Endothelial cell (in vitro differentiated cells): ENCODE measurements at regions not wholly inside any gene's neighbourhood (a gene's known extent, or its start where the extent isn't known, plus 50 kb on each side); places are given as distances from the start of the nearest gene placed in this dataset.

Experiments used
- DNase-seq: peaks from one replicate; pipeline ENCODE4 v3.0.0; 2021; ENCODE audit warnings: low spot score
- H3K27ac Mint-ChIP-seq: one replicate; pipeline ENCODE4 v1.8.0; 2021; ENCODE audit warnings: mixed read lengths, inconsistent platforms; ENCODE audit not compliant: unreplicated experiment
- H3K27me3 Mint-ChIP-seq: one replicate; pipeline ENCODE4 v1.8.0; 2021; ENCODE audit warnings: mild to moderate bottlenecking, moderate library complexity, mixed read lengths, inconsistent platforms; ENCODE audit not compliant: unreplicated experiment
- H3K36me3 Mint-ChIP-seq: one replicate; pipeline ENCODE4 v1.8.0; 2021; ENCODE audit warnings: mild to moderate bottlenecking, low read depth, mixed read lengths, inconsistent platforms; ENCODE audit not compliant: unreplicated experiment
- H3K4me1 Mint-ChIP-seq: one replicate; pipeline ENCODE4 v1.8.0; 2021; ENCODE audit warnings: mild to moderate bottlenecking, mixed read lengths, inconsistent platforms; ENCODE audit not compliant: unreplicated experiment
- H3K4me3 Mint-ChIP-seq: one replicate; pipeline ENCODE4 v1.8.0; 2021; ENCODE audit warnings: mild to moderate bottlenecking, mixed read lengths, inconsistent platforms; ENCODE audit not compliant: unreplicated experiment
- H3K9me3 Mint-ChIP-seq: one replicate; pipeline ENCODE4 v1.8.0; 2021; ENCODE audit warnings: mixed read lengths, inconsistent platforms; ENCODE audit not compliant: unreplicated experiment
- CTCF ChIP-seq: fragments of 200-600 bp; sonication (generic); IDR thresholded peaks from one replicate; pipeline ENCODE4 v1.5.0; 2021; ENCODE audit warnings: antibody characterized with exemption; ENCODE audit not compliant: unreplicated experiment

- Mint-ChIP-seq H3K27me3 (peaks cover 2% of the 10 kb centered on the region), H3K4me3 (no peak overlapping the region)
Measured at GRCh38 chr15:98408231-98408630, 240.1 kb upstream of the IGF1R start.

GRCh38 chr15:98410328-98410727, 238.0 kb upstream of the IGF1R start:
- no peak for DNase-seq
- Mint-ChIP-seq H3K4me1 (no peaks in the 10 kb centered on the region), H3K27ac (no peak overlapping the region), H3K36me3 (peaks cover 4% of the 10 kb centered on the region), H3K27me3 (peaks cover 2% of the 10 kb centered on the region), H3K9me3 (no peaks in the 10 kb centered on the region), H3K4me3 (no peak overlapping the region)
- no peak for TF ChIP-seq CTCF

More at GRCh38 chr15:98408231-98408630, 240.1 kb upstream of the IGF1R start:
- TF ChIP-seq CTCF: no peak
- Mint-ChIP-seq H3K27ac (no peak overlapping the region), H3K36me3 (peaks cover 4% of the 10 kb centered on the region), H3K9me3 (no peaks in the 10 kb centered on the region), H3K4me1 (no peaks in the 10 kb centered on the region)
- DNase-seq: no peak

GRCh38 chr15:98412852-98413251, 235.5 kb upstream of the IGF1R start:
- no peak overlapping the region for H3K4me3 Mint-ChIP-seq
- H3K4me1 Mint-ChIP-seq: no peaks in the 10 kb centered on the region
- H3K27ac Mint-ChIP-seq: no peak overlapping the region
- no peaks in the 10 kb centered on the region for H3K9me3 Mint-ChIP-seq
- H3K27me3 Mint-ChIP-seq: peaks cover 8% of the 10 kb centered on the region
- H3K36me3 Mint-ChIP-seq: peaks cover 4% of the 10 kb centered on the region
- no peak for DNase-seq
- TF ChIP-seq CTCF: no peak

GRCh38 chr15:98413933-98414546, 234.3 kb upstream of the IGF1R start:
- no peak overlapping the region for H3K27ac Mint-ChIP-seq
- H3K36me3 Mint-ChIP-seq: peaks cover 4% of the 10 kb centered on the region
- H3K4me1 Mint-ChIP-seq: no peaks in the 10 kb centered on the region
- no peak for DNase-seq
- peaks cover 6% of the 10 kb centered on the region for H3K27me3 Mint-ChIP-seq
- H3K9me3 Mint-ChIP-seq: no peaks in the 10 kb centered on the region
- no peak overlapping the region for H3K4me3 Mint-ChIP-seq
- TF ChIP-seq CTCF: no peak

- H3K27me3 Mint-ChIP-seq: peaks cover 10% of the 10 kb centered on the region
- DNase-seq: no peak
- no peak overlapping the region for H3K4me3 Mint-ChIP-seq
- H3K36me3 Mint-ChIP-seq: peaks cover 4% of the 10 kb centered on the region
- H3K9me3 Mint-ChIP-seq: no peaks in the 10 kb centered on the region
- TF ChIP-seq CTCF: no peak
- H3K4me1 Mint-ChIP-seq: no peaks in the 10 kb centered on the region
- H3K27ac Mint-ChIP-seq: no peak overlapping the region
Measured at GRCh38 chr15:98416222-98416855, 232.0 kb upstream of the IGF1R start.
